HepG2 (cell line): ENCODE measurements at regions not wholly inside any gene's neighbourhood (a gene's known extent, or its start where the extent isn't known, plus 50 kb on each side); places are given as distances from the start of the nearest gene placed in this dataset.

Experiments
- ARID2 ChIP-seq: sonication (generic); formaldehyde crosslinking; IDR thresholded peaks from 2 replicates; pipeline ENCODE4 v1.8.1; 2022; ENCODE audit warnings: mild to moderate bottlenecking, missing genetic modification reagents, borderline replicate concordance
- IKZF1 ChIP-seq: fragments of 450-650 bp; IDR thresholded peaks from 2 replicates; pipeline ENCODE4 v1.7.1; 2016
- MED8 ChIP-seq: sonication (generic); formaldehyde crosslinking; IDR thresholded peaks from 2 replicates; pipeline ENCODE4 v1.8.1; 2023; ENCODE audit warnings: mild to moderate bottlenecking, missing genetic modification reagents; ENCODE audit not compliant: insufficient replicate concordance
- MXI1 ChIP-seq: IDR thresholded peaks from 3 replicates; pipeline ENCODE4 v1.6.1; 2012; ENCODE audit warnings: low read depth, low read length, inconsistent platforms, borderline replicate concordance
- NAIF1 ChIP-seq: sonication (generic); formaldehyde crosslinking; IDR thresholded peaks from 2 replicates; pipeline ENCODE4 v1.5.0; 2020; ENCODE audit warnings: mild to moderate bottlenecking, missing genetic modification reagents, borderline replicate concordance
- NFRKB ChIP-seq: fragments of 450-650 bp; IDR thresholded peaks from 2 replicates; pipeline ENCODE4 v1.6.1; 2017
- NONO ChIP-seq, 2 experiments: fragments of 450-650 bp in 1 of 2; sonication (generic) in 1 of 2; formaldehyde crosslinking in 1 of 2; IDR thresholded peaks in 1 of 2; conservative IDR thresholded peaks in 1 of 2; 2 replicates each; pipeline versions ENCODE4 v1.6.1 to v1.8.0; 2017 to 2022; ENCODE audit warnings: mild to moderate bottlenecking in 1 of 2, missing genetic modification reagents in 1 of 2, moderate library complexity in 1 of 2
- PRDM10 ChIP-seq: sonication (generic); formaldehyde crosslinking; IDR thresholded peaks from 2 replicates; pipeline ENCODE4 v1.4.0; 2020; ENCODE audit warnings: low read depth, missing genetic modification reagents
- RFX1 ChIP-seq: fragments of 450-650 bp; IDR thresholded peaks from 2 replicates; pipeline ENCODE4 v1.6.1; 2017
- RFXANK ChIP-seq: IDR thresholded peaks from 2 replicates; pipeline ENCODE4 v1.6.1; 2016
- RXRA ChIP-seq: sonication (generic); formaldehyde crosslinking; IDR thresholded peaks from 2 replicates; pipeline ENCODE4 v1.5.1; 2020; ENCODE audit warnings: missing genetic modification reagents
- SKI ChIP-seq: fragments of 450-650 bp; IDR thresholded peaks from one replicate; pipeline ENCODE4 v1.6.1; 2018; ENCODE audit warnings: mild to moderate bottlenecking; ENCODE audit not compliant: partially characterized antibody
- SMARCC2 ChIP-seq: fragments of 450-650 bp; IDR thresholded peaks from 2 replicates; pipeline ENCODE4 v1.6.1; 2017; ENCODE audit warnings: antibody characterized with exemption, mild to moderate bottlenecking
- SMYD3 ChIP-seq: sonication (generic); formaldehyde crosslinking; IDR thresholded peaks from 2 replicates; pipeline ENCODE4 v1.8.1; 2023; ENCODE audit warnings: mild to moderate bottlenecking, missing genetic modification reagents
- TCF7L2 ChIP-seq: IDR thresholded peaks from 2 replicates; pipeline ENCODE4 v1.6.1; 2011; ENCODE audit warnings: mild to moderate bottlenecking, low read depth, low read length, moderate library complexity
- ZFP62 ChIP-seq: sonication (generic); formaldehyde crosslinking; IDR thresholded peaks from 2 replicates; pipeline ENCODE4 v1.4.0; 2020; ENCODE audit warnings: missing genetic modification reagents
- ZNF282 ChIP-seq: fragments of 450-650 bp; IDR thresholded peaks from 2 replicates; pipeline ENCODE4 v1.6.1; 2018; ENCODE audit not compliant: partially characterized antibody
- ZNF362 ChIP-seq: sonication (generic); formaldehyde crosslinking; IDR thresholded peaks from 2 replicates; pipeline ENCODE4 v1.4.0; 2020; ENCODE audit warnings: missing genetic modification reagents, mild to moderate bottlenecking, borderline replicate concordance
- ZNF441 ChIP-seq: sonication (generic); formaldehyde crosslinking; IDR thresholded peaks from 2 replicates; pipeline ENCODE4 v1.7.0; 2021; ENCODE audit warnings: missing genetic modification reagents, borderline replicate concordance
- ZNF446 ChIP-seq: sonication (generic); formaldehyde crosslinking; IDR thresholded peaks from 2 replicates; pipeline ENCODE4 v1.5.0; 2020; ENCODE audit warnings: mild to moderate bottlenecking, missing genetic modification reagents
- ZNF547 ChIP-seq: sonication (generic); formaldehyde crosslinking; IDR thresholded peaks from 2 replicates; pipeline ENCODE4 v1.5.1; 2020; ENCODE audit warnings: mild to moderate bottlenecking, missing genetic modification reagents
- ZNF567 ChIP-seq: sonication (generic); formaldehyde crosslinking; IDR thresholded peaks from 2 replicates; pipeline ENCODE4 v1.8.1; 2023; ENCODE audit warnings: mild to moderate bottlenecking, missing genetic modification reagents, borderline replicate concordance
- ZNF672 ChIP-seq: sonication (generic); formaldehyde crosslinking; IDR thresholded peaks from 2 replicates; pipeline ENCODE4 v1.8.1; 2022; ENCODE audit warnings: missing genetic modification reagents
- ZNF83 ChIP-seq: sonication (generic); formaldehyde crosslinking; IDR thresholded peaks from 2 replicates; pipeline ENCODE4 v1.4.0; 2020; ENCODE audit warnings: missing genetic modification reagents, mild to moderate bottlenecking, borderline replicate concordance
- ZNF891 ChIP-seq: sonication (generic); formaldehyde crosslinking; IDR thresholded peaks from 2 replicates; pipeline ENCODE4 v1.5.0; 2020; ENCODE audit warnings: mild to moderate bottlenecking, missing genetic modification reagents
- ZSCAN5A ChIP-seq: sonication (generic); formaldehyde crosslinking; IDR thresholded peaks from 2 replicates; pipeline ENCODE4 v1.8.0; 2022; ENCODE audit warnings: mild to moderate bottlenecking, missing genetic modification reagents, borderline replicate concordance

- TF ChIP-seq PRDM10 (CRISPR knock-in tag): no peak
- TF ChIP-seq ZNF547: no peak
- no peak for TF ChIP-seq ZNF282
- no peak for TF ChIP-seq ZNF672 (CRISPR knock-in tag)
- TF ChIP-seq ZNF441 (CRISPR knock-in tag): no peak
- TF ChIP-seq TCF7L2: no peak
- no peak for TF ChIP-seq NFRKB
- no peak for TF ChIP-seq MXI1
- no peak for TF ChIP-seq NONO (IDR thresholded peaks at IDR 0.05)
- TF ChIP-seq NONO (CRISPR knock-in tag; conservative IDR thresholded peaks at IDR 0.05): no peak
- no peak for TF ChIP-seq RFX1
- TF ChIP-seq NAIF1 (CRISPR knock-in tag): 0 out of 2 replicates have a peak, but pooled peaks have one; percentile 22
- no peak for TF ChIP-seq SKI
- TF ChIP-seq RFXANK (CRISPR knock-in tag): no peak
- TF ChIP-seq ZNF891 (CRISPR knock-in tag): no peak
- TF ChIP-seq ZFP62 (CRISPR knock-in tag): no peak
- TF ChIP-seq MED8 (CRISPR knock-in tag): no peak
- TF ChIP-seq ZNF567 (CRISPR knock-in tag): no peak
- no peak for TF ChIP-seq ZNF83 (CRISPR knock-in tag)
- no peak for TF ChIP-seq ARID2 (CRISPR knock-in tag)
- no peak for TF ChIP-seq ZNF446 (CRISPR knock-in tag)
- no peak for TF ChIP-seq SMARCC2
- no peak for TF ChIP-seq RXRA (CRISPR knock-in tag)
- no peak for TF ChIP-seq IKZF1
- no peak for TF ChIP-seq ZSCAN5A (CRISPR knock-in tag)
- TF ChIP-seq ZNF362 (CRISPR knock-in tag): no peak
- no peak for TF ChIP-seq SMYD3
Measured at GRCh38 chr6:113642001-113642713, 215.0 kb upstream of the MARCKS start (continued).
